GM19193 (cell line): ENCODE measurements at regions not wholly inside any gene's neighbourhood (a gene's known extent, or its start where the extent isn't known, plus 50 kb on each side); places are given as distances from the start of the nearest gene placed in this dataset.

Experiments used
- POLR2A ChIP-seq: IDR thresholded peaks from 4 replicates; pipeline ENCODE4 v1.6.1; 2011; ENCODE audit not compliant: insufficient read depth, insufficient read length; ENCODE audit errors: extremely low read depth

DNA sequence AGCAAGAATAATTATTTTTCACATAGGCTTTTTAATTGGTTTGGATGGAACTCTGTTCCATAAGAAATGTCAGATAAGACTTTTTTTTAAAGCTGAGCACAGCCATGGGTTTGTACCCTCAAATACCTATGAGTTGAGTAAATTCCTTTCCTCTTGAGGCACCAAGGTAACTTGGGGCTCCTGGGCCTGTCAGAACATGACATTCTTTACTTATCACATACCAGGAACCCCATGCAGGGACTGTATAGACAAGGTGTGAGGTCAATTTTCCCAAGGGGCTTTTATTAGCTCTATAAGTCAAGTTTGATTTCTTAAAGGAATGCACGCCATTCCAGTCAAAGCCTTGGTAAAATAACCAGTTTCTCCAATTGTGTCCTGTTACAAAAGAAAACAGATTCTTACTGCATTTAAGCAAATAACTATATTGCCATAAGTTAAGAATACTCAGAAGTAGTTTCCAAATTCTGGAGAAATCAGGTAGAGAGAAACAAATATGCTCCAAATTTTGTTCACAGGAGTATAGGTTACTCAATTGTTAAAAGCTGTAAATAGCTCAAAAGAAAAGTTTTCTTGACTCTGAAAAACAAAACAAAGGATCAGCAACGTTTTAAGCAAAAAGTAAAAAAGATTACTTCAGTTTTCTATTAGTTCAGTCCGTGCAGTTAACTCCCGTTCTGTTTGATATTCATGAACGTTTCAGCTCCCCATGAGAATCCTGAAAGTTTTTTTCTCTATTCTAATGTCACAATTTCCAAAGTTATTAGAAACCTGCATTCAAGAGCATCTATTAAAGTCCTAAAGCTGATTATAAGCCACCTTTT, 167.5 kb upstream of the NAMPT start:
- no peak for TF ChIP-seq POLR2A

GRCh38 chr7:106451171-106451570, 166.4 kb upstream of the NAMPT start:
- no peak for TF ChIP-seq POLR2A

DNA sequence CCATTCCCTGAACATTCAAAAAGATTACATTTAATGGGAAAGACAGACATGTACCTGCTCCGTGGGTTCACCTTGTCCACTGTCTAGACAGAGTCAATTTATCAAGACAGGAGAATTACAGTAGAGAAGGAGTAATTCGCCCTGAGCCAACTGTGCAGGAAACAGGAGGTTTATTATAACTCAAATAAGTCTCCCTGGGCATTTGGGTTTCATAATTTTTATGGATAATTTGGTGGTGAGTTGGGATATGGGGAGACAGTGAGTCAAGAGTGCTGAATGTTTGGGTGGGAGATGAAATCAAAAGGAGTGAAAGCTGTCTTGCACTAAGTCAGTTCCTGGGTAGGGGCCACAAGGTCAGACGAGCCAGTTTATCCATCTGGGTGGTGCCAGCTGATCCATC, 165.9 kb upstream of the NAMPT start:
- TF ChIP-seq POLR2A = no peak

GRCh38 chr7:106448992-106449859, 164.4 kb upstream of the NAMPT start:
- no peak for TF ChIP-seq POLR2A

- no peak for TF ChIP-seq POLR2A
Observed at GRCh38 chr7:106448346-106448991, 163.7 kb upstream of the NAMPT start.

DNA sequence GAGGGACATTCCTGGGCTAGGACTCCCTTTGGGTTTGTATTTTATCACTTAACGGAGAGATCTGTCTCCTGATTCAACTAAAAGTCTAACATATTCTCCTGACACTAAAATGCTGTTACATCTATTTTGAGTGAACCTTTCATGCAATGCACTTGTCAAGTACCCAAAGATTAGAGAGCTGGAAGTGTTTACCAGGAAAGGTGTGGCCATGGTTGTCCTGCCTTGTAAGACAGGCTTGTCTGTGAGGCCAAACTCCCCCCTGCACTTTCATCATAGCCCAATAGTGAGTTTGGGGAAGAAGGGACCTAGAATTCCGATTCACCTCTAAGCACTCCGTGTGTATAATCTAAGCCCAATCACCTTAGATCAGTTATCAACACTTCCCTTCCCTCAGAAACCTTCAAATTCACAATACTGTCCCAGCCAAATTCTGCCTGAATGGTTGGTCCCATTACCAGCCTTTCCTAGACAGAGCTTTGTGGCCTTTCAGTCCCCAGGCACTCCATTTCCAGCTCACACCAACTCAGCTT, 162.6 kb upstream of the NAMPT start:
- no peak for TF ChIP-seq POLR2A

DNA sequence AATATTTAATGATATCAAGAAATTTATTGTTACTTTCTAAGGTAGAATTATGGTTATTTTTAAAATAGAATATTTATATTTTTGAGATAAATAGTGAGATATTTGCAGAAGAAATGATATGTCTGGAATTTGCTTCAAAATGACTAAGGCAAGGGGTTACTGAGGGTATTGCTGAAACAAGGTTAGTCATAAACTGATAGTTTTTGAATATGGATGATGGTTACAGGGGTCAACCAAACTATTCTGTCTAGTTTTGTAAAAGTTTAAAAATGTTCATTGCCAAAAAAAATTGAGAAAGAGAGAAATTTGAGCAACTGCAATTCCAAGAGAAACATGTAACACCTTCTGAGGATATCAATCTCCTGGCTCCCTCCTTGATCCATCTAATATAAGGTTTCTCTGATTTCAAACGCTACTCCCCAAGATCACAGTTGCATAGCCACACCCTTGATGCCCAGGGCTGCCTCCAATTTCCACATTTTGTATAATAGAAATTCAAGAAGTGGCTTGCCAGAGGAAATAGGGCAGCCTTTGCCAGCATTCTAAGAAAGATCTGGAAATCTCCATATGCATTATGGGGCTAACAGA, 159.4 kb upstream of the NAMPT start:
- TF ChIP-seq POLR2A = no peak

DNA sequence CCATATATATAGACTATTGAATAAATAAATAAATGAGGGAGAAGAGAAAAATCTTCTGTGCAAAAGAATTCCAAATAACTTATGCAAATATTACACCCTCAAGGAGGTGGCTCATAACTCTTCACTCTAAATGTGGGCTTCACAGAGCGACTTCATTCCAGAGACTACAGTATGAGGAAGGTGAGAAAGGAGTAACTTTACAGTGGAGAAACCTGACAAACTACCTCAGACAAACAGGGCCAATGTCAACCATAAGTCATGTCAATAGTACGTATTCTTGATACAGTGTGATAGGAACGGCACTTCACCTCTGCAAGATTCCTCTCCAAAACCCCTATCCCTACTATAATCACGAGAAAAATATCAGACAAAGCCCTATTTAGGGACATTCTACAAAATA, 158.4 kb upstream of the NAMPT start:
- no peak for TF ChIP-seq POLR2A

DNA sequence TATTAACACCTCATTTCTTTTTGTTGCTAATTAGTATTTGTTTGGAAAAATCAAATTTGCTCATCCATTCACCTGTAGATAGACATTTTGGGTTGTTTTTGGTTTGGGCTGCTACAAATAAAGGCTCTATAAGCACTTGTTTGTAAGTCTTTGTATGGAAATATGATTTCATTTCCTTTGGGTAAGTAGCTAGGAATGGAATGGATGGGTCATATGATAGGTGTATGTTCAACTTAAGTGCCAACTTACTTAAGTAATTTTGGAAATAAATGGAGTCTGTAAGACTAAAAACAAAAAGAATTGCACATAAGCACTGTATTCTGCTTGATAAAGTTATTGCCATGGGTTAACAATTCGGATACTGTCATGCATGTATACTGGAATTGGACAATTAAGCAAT, 157.7 kb upstream of the NAMPT start:
- no peak for TF ChIP-seq POLR2A

GRCh38 chr7:106433377-106433776, 148.6 kb upstream of the NAMPT start:
- TF ChIP-seq POLR2A = no peak

GRCh38 chr7:106430535-106431455, 146.0 kb upstream of the NAMPT start:
- no peak for TF ChIP-seq POLR2A

GRCh38 chr7:106430103-106430502, 145.3 kb upstream of the NAMPT start:
- TF ChIP-seq POLR2A = no peak

DNA sequence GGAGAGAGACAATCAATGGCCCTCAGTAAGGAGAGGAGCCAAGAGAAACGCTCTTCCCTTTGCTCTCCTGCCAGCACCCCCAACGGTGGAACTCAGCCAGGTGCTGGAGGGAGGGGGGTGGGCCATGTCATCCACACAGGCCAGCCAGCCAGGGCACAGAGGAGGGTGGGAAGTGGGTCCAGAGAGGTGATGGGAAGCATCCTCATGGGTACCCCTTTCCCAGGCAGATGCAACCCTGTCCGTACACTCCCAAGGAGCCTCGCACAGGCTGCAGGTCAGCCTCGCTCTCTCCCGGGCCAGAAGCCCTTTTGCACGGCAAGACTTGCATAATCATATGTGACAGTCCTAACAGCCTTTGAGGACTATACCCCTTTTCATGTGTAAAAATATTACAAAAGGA, 142.0 kb upstream of the NAMPT start:
- no peak for TF ChIP-seq POLR2A
